ENCODE measurements at regions not wholly inside any gene's neighbourhood (a gene's known extent, or its start where the extent isn't known, plus 50 kb on each side); places are given as distances from the start of the nearest gene placed in this dataset.

GRCh38 chr12:98059659-98060343 lies 455.6 kb upstream of the TMPO start:
- DNase-seq (ENCODE audit: low spot score): no peak

- DNase-seq (ENCODE audit: low spot score): peak; percentile 67
These were observed 455.0 kb upstream of the TMPO start for GRCh38 chr12:98060411-98060810.

- no peak for DNase-seq (ENCODE audit: low spot score)
These were observed 452.7 kb upstream of the TMPO start for GRCh38 chr12:98062464-98063245.

- no peak for DNase-seq (ENCODE audit: low spot score)
These were observed 450.9 kb upstream of the TMPO start for GRCh38 chr12:98064501-98064900.

- no peak for DNase-seq (ENCODE audit: low spot score)
These were observed 447.6 kb upstream of the TMPO start for GRCh38 chr12:98067795-98068194.

- no peak for DNase-seq (ENCODE audit: low spot score)
These were observed 441.8 kb upstream of the TMPO start for GRCh38 chr12:98073610-98074009.

- no peak for DNase-seq (ENCODE audit: low spot score)
These were observed 441.1 kb upstream of the TMPO start for GRCh38 chr12:98074286-98074685.

GRCh38 chr12:98084391-98084790 lies 431.0 kb upstream of the TMPO start:
- no peak for DNase-seq (ENCODE audit: low spot score)

- no peak for DNase-seq (ENCODE audit: low spot score)
These were observed 430.2 kb upstream of the TMPO start for GRCh38 chr12:98085046-98085755.

- DNase-seq (ENCODE audit: low spot score): no peak
These were observed 424.7 kb upstream of the TMPO start for GRCh38 chr12:98090731-98091130.

- DNase-seq (ENCODE audit: low spot score): no peak
These were observed 419.0 kb upstream of the TMPO start for GRCh38 chr12:98096436-98096835.

GRCh38 chr12:98106031-98106683 lies 409.2 kb upstream of the TMPO start:
- DNase-seq (ENCODE audit: low spot score): no peak

- no peak for DNase-seq (ENCODE audit: low spot score)
These were observed 406.1 kb upstream of the TMPO start for GRCh38 chr12:98109266-98109665.

- DNase-seq (ENCODE audit: low spot score): no peak
These were observed 404.9 kb upstream of the TMPO start for GRCh38 chr12:98110536-98110935.

- DNase-seq (ENCODE audit: low spot score): no peak
These were observed 401.8 kb upstream of the TMPO start for GRCh38 chr12:98113548-98113947.

- DNase-seq (ENCODE audit: low spot score): no peak
These were observed 393.4 kb upstream of the TMPO start for GRCh38 chr12:98121963-98122362.

GRCh38 chr12:98123021-98123461 lies 392.3 kb upstream of the TMPO start:
- DNase-seq (ENCODE audit: low spot score): no peak

GRCh38 chr12:98126637-98127335 lies 388.6 kb upstream of the TMPO start:
- DNase-seq (ENCODE audit: low spot score): no peak

GRCh38 chr12:98127336-98127679 lies 388.1 kb upstream of the TMPO start:
- no peak for DNase-seq (ENCODE audit: low spot score)

- DNase-seq (ENCODE audit: low spot score): no peak
These were observed 387.5 kb upstream of the TMPO start for GRCh38 chr12:98127854-98128253.

GRCh38 chr12:98136544-98136943 lies 378.8 kb upstream of the TMPO start:
- no peak for DNase-seq (ENCODE audit: low spot score)

- DNase-seq (ENCODE audit: low spot score): no peak
These were observed 378.1 kb upstream of the TMPO start for GRCh38 chr12:98137278-98137677.
